ENCODE measurements at regions not wholly inside any gene's neighbourhood (a gene's known extent, or its start where the extent isn't known, plus 50 kb on each side); places are given as distances from the start of the nearest gene placed in this dataset.
"Not testable (repeated sequence)": the region's sequence is repeated elsewhere in the genome, so short reads cannot be mapped to it uniquely, and the experiment has no call there.

DNA sequence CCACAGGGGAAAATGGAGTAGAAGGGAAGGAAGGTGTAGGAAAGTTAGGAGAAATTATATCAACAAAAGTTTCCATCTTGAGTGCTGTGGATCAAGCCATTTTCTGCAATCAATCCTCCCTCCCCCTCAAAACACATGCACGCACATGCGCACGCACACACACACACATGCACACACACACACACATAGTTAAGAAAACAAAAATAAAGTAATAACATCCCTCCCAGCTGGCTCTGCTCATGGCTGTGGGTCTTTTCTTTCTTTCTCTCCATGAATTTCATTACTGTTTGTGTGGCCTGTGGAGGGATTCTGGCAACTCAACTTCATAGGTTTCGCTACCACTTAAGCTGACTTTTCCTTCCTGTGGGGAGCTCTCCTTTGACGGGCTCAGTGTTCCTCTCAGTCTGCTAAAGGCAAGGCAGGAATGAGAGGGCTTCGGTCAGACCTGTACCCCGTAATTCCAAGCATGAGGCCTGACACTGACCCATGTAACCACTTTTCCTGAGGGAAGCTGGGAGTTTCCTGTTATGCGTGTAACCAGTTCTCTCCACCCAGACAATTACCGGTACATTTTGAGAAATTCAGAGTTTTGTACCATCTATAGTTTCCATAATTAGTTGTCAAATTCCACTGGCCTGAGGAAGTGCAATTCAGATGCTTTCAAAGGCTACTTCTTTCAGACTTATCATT lies 79.8 kb downstream of the ZNF92 start:
- no peak for DNase-seq (ENCODE audit: low read depth)

DNA sequence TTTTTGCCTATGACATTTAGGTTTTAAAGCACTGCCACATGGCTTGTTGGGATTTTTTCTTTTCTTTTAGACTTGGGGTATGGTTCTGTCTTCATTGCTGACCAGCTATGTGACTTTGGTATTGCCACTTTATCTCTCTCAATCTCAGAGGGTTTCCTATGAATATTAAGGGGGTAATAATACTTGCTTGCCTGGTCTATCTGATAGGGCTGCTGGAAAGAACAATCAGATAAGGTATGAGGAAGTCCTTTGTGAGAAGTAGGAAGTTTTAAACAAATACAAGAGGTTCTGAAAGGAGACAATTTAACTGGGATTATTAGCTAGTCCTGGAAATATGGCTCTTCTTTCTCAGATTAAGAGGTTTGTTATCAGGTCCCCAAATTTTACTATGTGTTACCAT lies 80.8 kb downstream of the ZNF92 start:
- DNase-seq (ENCODE audit: low read depth) = no peak

DNA sequence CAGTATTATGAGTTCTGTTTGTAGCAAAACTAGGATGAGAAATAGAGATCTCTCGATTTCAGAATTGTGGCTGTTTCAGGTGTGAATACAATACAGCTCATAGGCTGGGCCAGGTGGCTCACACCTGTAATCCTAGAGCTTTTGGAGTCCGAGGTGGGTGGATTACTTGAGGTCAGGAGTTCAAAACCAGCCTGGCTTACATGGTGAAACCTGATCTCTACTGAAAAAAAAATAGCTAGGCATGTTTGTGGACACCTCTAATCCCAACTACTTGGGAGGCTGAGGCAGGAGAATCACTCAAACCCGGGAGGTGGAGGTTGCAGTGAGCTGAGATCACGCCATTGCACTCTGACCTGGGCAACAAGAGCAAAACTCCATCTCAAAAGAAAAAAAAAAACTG lies 81.4 kb downstream of the ZNF92 start:
- not testable (repeated sequence) for DNase-seq (ENCODE audit: low read depth)

DNA sequence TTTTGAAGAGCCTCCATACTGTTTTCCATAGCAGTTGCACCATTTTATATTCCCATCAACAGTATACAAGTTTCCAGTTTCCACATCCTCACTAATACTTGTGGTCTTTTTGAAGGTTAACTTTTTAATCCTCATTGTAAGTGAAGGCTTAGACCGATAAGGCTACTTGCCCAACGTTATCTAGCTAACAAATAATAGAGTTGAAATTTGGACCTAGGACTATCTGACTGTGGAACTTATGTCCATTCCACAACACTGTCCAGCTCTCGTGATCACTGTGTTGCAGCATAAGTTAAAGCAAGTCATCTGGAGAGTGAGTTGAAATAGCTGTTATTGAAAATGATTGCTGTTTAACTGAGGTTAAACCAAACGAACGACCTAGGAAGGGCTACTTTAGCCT lies 84.0 kb downstream of the ZNF92 start:
- no peak for DNase-seq (ENCODE audit: low read depth)

DNA sequence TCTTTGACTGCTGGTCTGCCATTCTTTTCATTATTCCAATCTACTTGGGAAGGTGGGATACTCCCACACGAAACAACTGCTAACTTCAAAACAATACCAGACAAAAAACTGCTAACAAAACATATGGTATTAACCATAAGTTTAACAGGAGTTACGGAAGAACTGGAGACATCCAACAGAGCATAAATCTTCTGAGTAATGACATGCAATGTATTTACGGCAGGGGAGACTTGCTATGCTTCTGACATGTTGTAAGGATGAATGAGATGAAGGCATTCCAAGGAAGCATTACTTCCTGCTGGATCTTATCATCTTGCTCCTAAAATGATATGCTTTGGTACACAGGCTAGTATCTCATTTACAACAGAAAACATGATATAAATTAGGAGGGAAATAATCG lies 85.8 kb downstream of the ZNF92 start:
- DNase-seq (ENCODE audit: low read depth) = no peak

DNA sequence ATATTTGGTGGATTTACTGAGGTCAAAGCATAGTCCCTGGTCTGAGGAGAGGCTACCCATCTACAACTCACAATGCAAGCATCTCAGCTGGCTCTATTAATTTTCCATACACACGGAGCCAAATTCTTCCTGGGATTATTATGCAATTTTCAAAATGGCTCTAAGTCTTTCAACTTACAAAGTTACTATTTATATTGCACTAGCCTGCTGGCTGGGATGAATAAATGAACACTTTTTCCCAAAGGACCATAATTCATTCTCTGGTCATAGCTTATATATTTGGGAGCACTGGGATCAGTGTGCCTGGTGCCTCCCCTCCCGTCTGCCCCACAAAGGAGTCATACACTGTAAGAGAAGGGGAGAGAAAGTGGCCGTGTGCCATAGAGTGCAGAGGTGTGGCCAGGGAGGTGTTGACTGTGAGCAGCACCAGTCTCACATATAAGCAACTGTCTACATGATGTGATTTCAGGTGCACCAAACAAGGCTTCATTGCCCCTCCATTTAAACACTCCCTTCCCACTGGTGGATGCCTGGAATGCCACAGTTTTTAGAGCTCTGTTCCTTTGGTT lies 88.6 kb downstream of the ZNF92 start:
- DNase-seq (ENCODE audit: low read depth) = no peak

DNA sequence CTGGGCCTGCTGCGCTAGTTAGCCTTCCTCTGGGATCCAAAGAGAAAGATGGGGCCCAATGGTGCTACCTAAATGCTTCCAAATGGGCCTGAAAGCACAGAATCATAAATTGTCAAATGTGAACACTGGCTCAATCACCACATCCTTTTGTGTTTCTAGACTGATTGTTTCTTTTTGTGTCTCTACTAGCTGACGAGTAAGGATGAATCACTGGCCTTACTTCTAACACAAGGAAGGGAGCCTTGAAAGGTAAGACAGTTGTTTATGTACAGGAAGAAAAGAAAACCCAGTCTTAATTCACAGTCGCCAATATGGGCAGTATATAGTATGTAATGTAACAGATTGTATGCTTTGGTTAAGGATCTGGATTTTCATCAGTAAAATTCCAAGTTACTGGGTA lies 89.5 kb downstream of the ZNF92 start:
- no peak for DNase-seq (ENCODE audit: low read depth)

DNA sequence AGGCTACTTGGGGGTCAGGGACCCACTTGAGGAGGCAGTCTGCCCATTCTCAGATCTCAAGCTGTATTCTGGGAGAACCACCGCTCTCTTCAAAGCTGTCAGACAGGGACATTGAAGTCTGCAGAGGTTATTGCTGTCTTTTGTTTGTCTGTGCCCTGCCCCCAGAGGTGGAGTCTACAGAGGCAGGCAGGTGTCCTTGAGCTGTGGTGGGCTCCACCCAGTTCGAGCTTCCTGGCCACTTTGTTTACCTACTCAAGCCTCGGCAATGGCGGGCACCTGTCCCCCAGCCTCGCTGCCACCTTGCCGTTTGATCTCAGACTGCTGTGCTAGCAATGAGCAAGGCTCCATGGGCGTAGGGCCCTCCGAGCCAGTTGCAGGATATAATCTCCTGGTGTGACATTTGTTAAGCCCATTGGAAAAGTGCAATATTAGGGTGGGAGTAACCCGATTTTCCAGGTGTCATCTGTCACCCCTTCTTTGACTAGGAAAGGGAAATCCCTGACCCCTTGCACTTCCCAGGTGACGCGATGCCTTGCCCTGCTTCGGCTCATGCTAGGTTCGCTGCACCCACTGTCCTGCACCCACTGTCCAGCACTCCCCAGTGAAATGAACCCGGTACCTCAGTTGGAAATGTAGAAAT lies 96.4 kb downstream of the ZNF92 start:
- not testable (repeated sequence) for DNase-seq (ENCODE audit: low read depth)

DNA sequence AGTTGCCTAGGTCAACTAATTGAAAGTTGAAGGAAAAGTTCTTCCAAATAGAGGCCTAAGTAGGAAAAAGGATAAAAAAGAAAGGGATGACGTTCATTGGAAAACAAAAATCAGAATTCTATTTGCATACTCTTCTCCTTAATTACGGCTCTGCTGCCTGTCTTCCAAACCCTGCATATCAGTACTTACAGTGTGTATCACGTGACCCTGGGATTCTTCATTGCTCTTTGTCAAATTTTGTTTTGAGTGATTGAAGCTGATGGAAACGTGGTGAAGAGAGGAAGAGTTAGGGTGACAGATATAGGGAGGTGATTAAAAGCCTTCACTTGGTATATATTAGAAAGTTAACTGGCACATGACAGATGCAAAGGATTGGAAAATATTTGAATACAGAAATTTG lies 97.9 kb downstream of the ZNF92 start:
- no peak for DNase-seq (ENCODE audit: low read depth)

DNA sequence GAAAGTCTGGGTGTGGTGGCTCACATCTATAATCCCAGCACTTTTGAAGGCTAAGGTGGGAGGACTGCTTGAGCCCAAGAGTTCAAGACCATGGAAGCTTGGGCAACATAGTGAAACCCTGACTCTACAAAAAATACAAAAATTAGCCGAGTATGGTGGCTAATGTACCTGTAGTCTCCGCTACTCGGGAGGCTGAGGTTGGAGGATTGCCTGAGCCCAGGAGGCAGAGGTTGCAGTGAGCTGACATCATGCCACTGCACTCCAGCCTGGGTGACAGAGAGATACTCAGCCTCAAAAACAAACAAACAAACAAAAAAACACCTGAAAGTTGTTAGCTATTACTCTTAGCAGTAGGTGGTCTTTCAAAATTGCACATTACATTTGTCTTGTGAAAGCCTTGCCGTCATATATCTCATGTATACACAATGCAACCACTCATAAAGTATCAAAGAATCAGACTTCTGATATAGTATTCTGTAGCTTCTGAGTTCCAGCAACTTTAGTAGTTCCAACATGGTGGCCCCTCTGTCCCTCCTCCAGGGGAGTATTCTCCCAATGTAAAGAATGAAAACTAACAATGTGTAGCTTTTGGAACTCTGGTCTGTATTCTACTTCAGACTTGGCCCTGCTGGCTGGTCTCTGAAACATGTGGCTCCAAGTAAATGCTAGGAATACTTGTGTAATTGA lies 101.5 kb downstream of the ZNF92 start:
- no peak for DNase-seq (ENCODE audit: low read depth)

DNA sequence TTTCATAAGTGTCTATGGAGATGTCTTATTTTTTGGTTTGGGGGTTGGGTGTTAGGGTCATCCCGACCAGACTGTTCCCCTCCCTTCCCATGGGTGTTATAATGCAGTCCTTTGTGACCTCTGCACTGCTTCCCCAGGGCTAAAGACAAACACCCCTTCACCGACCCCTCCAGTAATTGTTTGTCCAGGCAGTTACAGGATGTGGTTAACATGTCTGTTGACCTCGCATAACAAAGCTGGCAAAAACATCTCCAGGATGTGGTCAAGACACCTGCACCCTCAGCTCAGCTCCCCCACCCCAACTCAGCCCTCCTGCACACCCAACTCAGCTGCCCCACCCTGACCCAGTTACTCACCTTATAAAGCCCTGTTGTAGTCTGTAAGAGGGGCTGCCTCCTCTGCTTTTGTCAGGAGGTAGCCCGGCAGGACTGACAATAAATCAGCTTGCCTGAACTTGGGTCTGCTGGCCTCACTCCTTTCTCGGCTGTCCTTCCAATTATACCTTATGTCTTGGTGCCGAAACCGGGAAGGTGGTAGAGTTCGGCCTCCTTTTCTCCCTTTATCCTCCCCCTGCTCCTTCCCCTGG lies 102.2 kb downstream of the ZNF92 start:
- no peak for DNase-seq (ENCODE audit: low read depth)

DNA sequence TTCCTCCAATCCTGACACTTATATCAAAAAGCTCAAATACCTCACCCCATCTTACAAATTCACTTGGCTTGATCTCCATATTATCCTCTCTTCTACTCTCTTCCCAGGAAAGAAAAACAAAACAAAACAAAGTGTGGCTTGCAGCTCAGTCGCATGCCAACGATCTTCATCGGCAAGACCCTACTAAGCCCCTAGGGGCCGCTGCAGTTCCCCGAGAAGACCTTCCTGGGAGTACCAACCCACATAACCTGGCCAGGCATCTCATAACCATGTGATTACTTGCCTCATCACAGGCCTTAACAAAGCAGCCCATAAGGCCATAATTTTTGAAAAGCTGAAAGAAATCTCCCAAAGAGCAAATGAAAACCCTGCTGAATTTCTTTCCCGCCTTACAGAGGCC lies 103.7 kb downstream of the ZNF92 start:
- DNase-seq (ENCODE audit: low read depth) = no peak

DNA sequence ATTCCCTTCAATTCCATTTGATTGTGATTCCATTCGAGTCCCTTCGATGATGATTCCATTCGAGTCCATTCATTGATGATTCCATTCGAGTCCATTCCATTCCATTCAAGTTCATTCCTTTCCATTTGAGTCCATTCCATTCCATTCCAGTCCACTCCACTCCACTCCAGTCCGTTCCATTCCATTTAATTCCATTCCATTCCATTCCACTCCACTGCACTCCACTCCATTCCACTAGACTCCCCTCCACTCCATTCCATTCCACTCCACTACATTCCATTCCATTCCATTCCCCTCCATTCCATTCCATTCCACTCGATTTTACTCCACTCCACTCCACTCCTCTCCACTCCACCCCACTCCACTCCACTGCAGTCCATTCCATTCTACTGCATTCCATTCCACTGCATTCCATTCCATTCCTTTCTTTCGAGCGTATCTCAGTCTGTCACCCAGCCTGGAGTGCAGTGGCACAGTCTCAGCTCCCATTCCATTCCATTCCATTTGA lies 115.7 kb downstream of the ZNF92 start:
- DNase-seq (ENCODE audit: low read depth) = no peak

DNA sequence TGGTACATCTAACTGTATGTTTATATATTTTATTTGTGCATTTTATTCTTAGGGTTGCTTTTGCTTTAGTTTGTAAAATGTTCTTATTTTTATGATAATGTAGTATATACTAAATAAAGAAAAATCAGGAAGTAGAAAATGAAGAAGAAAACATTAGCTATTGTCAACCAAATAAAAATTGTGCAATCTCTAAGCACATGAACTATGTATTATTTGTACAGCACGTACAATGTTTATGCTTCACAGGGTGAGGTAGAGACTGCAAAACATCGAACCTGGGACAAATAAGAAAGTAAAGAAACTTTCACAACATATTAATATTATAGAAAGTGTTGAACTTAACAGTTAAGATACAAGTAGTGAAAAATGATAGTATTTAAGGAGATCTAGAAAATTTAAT lies 123.0 kb downstream of the ZNF92 start:
- not testable (repeated sequence) for DNase-seq (ENCODE audit: low read depth)

DNA sequence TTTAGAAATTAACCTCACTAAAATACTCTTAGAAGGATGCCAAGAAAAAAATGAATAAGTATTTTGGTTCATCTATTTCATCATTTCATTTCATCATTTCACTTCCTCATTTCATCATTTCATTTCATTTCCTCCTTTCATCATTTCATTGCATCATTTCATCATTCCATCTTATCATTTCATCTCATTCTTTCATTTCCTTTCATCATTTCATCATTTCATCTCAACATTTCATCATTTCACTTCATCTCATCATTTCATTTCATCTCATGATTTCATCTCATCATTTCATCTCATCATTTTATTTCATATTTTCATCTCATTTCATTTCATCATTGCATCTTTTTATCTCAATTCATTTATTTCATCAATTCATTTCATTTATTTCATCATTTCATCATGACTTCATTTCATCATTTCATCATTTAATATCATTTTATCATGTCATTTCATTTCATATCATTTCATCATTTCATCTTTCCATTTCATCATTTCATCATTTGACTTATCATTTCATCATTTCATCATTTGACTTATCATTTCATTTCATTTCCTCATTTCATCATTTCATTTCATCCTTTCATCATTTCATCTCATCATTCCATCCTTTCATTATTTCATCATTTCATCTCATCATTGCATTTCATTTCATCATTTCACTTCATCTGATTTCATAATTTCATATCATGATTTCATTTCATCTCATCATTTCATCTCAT lies 129.9 kb downstream of the ZNF92 start:
- no peak for DNase-seq (ENCODE audit: low read depth)

DNA sequence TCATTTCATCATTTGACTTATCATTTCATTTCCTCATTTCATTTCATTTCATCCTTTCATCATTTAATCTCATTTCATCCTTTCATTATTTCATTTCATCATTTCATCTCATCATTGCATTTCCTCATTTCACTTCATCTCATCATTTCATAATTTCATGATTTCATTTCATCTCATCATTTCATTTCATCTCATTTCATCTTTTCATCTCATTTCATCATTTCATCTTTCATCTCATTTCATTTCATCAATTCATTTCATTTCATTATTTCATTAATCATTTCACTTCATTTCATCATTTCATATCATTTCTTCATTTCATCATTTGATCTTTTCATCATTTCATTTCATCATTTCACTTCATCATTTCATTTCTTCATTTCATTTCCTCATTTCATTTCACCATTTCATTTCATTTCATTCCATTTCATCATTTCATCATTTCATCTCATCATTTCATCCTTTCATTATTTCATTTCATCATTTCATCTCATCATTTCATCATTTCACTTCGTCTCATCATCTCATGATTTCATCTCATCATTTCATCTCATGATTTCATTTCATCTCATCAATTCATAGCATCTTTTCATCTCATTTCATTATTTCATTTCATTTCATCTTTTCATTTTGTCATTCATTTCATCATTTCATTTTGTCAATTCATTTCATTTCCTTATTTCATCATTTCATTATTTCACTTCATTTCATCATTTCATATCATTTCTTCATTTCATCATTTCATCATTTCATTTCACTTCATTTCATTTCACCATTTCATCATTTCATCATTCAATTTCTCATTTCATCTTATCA lies 131.1 kb downstream of the ZNF92 start:
- not testable (repeated sequence) for DNase-seq (ENCODE audit: low read depth)

DNA sequence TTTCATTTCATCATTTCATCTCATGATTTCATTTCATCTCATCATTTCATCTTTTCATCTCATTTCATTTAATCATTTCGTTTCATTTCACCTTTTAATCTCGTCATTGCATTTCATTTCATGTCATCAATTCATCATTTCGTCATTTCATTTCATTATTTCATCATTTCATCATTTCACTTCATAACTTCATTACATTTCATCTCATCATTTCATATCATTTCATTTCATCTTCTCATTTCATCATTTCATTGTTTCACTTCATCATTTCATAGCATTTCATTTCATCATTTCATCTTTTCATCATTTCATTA lies 131.6 kb downstream of the ZNF92 start:
- DNase-seq (ENCODE audit: low read depth) = not testable (repeated sequence)

DNA sequence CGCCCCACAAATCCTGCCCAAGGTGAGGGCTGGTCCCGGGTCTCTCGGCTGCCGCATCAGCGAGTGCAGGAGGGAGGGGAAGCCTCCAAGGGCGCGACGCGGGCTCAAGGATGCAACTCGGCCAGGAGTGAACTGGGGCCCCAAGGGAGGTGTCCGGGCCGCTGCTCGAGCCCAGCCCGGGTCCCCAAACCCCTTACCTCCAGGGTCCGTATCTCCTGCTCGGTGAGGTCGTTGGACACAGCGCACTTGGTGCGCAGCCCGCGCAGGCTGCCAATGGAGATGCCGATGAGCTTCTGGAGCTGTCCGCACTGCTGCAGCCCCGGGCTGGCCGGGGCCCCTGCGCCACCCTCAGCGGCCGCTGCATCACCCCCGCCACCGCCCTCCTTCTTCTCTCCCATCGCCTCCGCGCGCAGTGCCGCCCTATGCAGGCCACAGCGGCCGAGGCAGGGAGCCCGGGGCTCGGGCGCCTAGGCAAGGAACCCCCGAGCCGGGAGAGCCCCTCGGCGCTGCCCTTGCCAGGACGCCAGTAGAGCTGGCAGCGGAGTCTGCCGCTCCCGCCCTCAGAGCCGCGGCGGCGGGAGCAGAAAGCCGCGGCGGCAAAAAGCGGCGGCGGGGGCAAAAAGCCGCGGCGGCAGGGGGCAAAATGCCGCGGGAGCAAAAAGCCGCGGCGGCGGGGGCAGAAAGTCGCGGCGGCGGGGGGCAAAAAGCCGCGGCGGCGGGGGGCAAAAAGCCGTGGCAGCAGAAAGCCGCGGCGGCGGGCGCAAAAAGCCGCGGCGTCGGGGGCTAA lies 135.1 kb downstream of the ZNF92 start:
- not testable (repeated sequence) for DNase-seq (ENCODE audit: low read depth)

DNA sequence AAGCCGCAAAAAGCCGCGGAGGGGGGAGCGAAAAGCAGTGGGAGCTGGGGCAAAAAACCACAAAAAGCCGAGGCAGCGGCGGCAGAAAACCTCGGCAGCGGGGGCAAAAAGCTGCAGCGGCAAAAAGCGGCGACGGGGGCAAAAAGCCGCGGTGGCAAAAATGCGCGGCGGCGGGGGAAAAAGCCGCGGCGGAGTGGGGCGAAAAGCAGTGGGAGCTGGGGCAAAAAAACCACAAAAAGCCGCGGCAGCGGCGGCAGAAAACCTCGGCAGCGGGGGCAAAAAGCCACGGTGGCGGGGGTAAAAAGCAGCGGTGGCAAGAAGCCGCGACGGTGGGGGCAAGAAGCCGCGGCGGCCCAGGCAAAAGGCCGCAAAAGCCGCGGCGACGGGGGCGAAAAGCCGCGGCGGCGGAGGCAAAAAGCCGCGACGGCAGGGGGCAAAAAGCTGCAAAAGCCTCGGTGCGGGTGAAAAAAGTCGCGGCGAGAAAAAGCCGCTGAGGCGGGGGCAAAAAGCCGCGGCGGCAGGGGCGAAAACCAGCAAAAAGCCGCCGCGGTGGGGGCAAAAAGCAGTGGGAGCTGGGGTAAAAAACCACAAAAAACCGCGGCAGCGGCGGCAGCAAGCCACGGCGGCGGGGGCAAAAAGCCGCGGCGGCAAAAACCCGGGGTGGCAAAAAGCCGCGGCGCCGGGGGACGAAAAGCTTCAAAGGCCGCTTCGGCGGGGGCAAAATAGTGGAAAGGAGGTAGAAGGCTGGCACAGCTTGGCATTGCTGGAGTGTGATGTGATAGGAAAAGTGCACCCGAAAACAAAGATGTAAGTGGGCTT lies 135.9 kb downstream of the ZNF92 start:
- DNase-seq (ENCODE audit: low read depth) = no peak

All from forelimb muscle (tissue), 1 donor.